ENCODE measurements at regions not wholly inside any gene's neighbourhood (a gene's known extent, or its start where the extent isn't known, plus 50 kb on each side); places are given as distances from the start of the nearest gene placed in this dataset.

- H3K9ac ChIP-seq (ENCODE audit: insufficient read depth, low read length), result no peak overlapping the region
These were observed 178.2 kb downstream of the GBA3 start for GRCh38 chr4:22870847-22871449.

GRCh38 chr4:22869235-22869634, 176.5 kb downstream of the GBA3 start:
- no peak overlapping the region for H3K4me3 ChIP-seq (replicated peaks in 1 of 4; ENCODE audit: control extremely low read depth in 1 of 4, insufficient read depth in 1 of 4, low read depth in 3 of 4, low read length in 4 of 4)
- no peaks in the 10 kb centered on the region for H3K4me1 ChIP-seq (ENCODE audit: control insufficient read depth, extremely low read depth, insufficient read depth, low read length)
- no peak overlapping the region for H3K4me2 ChIP-seq (ENCODE audit: extremely low read depth, insufficient read depth, low read length)
- no peak overlapping the region for H3K27ac ChIP-seq (ENCODE audit: insufficient read depth, low read length)
- H3K9me3 ChIP-seq (ENCODE audit: control insufficient read depth, insufficient read depth, low read depth, low read length), result no peaks in the 10 kb centered on the region
- no peaks in the 10 kb centered on the region for H3K27me3 ChIP-seq (ENCODE audit: control insufficient read depth, insufficient read depth, low read length)
- H3K36me3 ChIP-seq (ENCODE audit: control insufficient read depth, insufficient read depth, low read length), result no peaks in the 10 kb centered on the region
- no peaks in the 10 kb centered on the region for H3K79me2 ChIP-seq (ENCODE audit: control insufficient read depth, insufficient read depth, low read length)
- DNase-seq (ENCODE audit: low read depth in 2 of 2), result no peak
- no peak overlapping the region for H3K9ac ChIP-seq (ENCODE audit: insufficient read depth, low read length)
- H2AFZ ChIP-seq (ENCODE audit: low read length), result no peak overlapping the region
- TF ChIP-seq EZH2 (IDR thresholded peaks at IDR 0.05; ENCODE audit: low read length, missing control alignments) (no peak), CTCF (conservative IDR thresholded peaks at IDR 0.05 in 1 of 2, IDR thresholded peaks at IDR 0.05 in 1 of 2; ENCODE audit: low read depth in 1 of 2, low read length in 2 of 2) (no peak)
- H4K20me1 ChIP-seq (ENCODE audit: control insufficient read depth, extremely low read depth, insufficient read depth, low read length), result no peaks in the 10 kb centered on the region

More at GRCh38 chr4:22870847-22871449, 178.2 kb downstream of the GBA3 start:
- TF ChIP-seq CTCF (conservative IDR thresholded peaks at IDR 0.05 in 1 of 2, IDR thresholded peaks at IDR 0.05 in 1 of 2; ENCODE audit: low read depth in 1 of 2, low read length in 2 of 2) (no peak), EZH2 (IDR thresholded peaks at IDR 0.05; ENCODE audit: low read length, missing control alignments) (no peak)
- H3K4me1 ChIP-seq (ENCODE audit: control insufficient read depth, extremely low read depth, insufficient read depth, low read length), result no peaks in the 10 kb centered on the region
- no peak overlapping the region for H3K4me3 ChIP-seq (replicated peaks in 1 of 4; ENCODE audit: control extremely low read depth in 1 of 4, insufficient read depth in 1 of 4, low read depth in 3 of 4, low read length in 4 of 4)
- H3K9me3 ChIP-seq (ENCODE audit: control insufficient read depth, insufficient read depth, low read depth, low read length), result no peaks in the 10 kb centered on the region
- H3K4me2 ChIP-seq (ENCODE audit: extremely low read depth, insufficient read depth, low read length), result no peak overlapping the region
- no peaks in the 10 kb centered on the region for H3K27me3 ChIP-seq (ENCODE audit: control insufficient read depth, insufficient read depth, low read length)
- H3K79me2 ChIP-seq (ENCODE audit: control insufficient read depth, insufficient read depth, low read length), result no peaks in the 10 kb centered on the region
- no peak overlapping the region for H2AFZ ChIP-seq (ENCODE audit: low read length)
- DNase-seq (ENCODE audit: low read depth in 2 of 2), result no peak
- H4K20me1 ChIP-seq (ENCODE audit: control insufficient read depth, extremely low read depth, insufficient read depth, low read length), result no peaks in the 10 kb centered on the region
- H3K27ac ChIP-seq (ENCODE audit: insufficient read depth, low read length), result no peak overlapping the region
- H3K36me3 ChIP-seq (ENCODE audit: control insufficient read depth, insufficient read depth, low read length), result no peaks in the 10 kb centered on the region

All from fibroblast of lung (primary cell).